ENCODE measurements at regions not wholly inside any gene's neighbourhood (a gene's known extent, or its start where the extent isn't known, plus 50 kb on each side); places are given as distances from the start of the nearest gene placed in this dataset.

- no peak for DNase-seq (ENCODE audit: extremely low read depth in 1 of 2, low read depth in 1 of 2)
Observed at GRCh38 chr20:53838311-53838868, 232.0 kb downstream of the BCAS1 start.

GRCh38 chr20:53837126-53837826, 233.1 kb downstream of the BCAS1 start:
- no peak for DNase-seq (ENCODE audit: extremely low read depth in 1 of 2, low read depth in 1 of 2)

GRCh38 chr20:53834749-53835148, 235.6 kb downstream of the BCAS1 start:
- no peak for DNase-seq (ENCODE audit: extremely low read depth in 1 of 2, low read depth in 1 of 2)

GRCh38 chr20:53834062-53834442, 236.3 kb downstream of the BCAS1 start:
- no peak for DNase-seq (ENCODE audit: extremely low read depth in 1 of 2, low read depth in 1 of 2)

- DNase-seq (ENCODE audit: extremely low read depth in 1 of 2, low read depth in 1 of 2), result no peak
Observed at GRCh38 chr20:53833333-53834061, 236.9 kb downstream of the BCAS1 start.

- no peak for DNase-seq (ENCODE audit: extremely low read depth in 1 of 2, low read depth in 1 of 2)
Observed at GRCh38 chr20:53832499-53832898, 237.9 kb downstream of the BCAS1 start.

- no peak for DNase-seq (ENCODE audit: extremely low read depth in 1 of 2, low read depth in 1 of 2)
Observed at GRCh38 chr20:53831812-53832211, 238.2 kb upstream of the ZNF217 start.

- no peak for DNase-seq (ENCODE audit: extremely low read depth in 1 of 2, low read depth in 1 of 2)
Observed at GRCh38 chr20:53831228-53831627, 237.6 kb upstream of the ZNF217 start.

GRCh38 chr20:53829724-53830521, 236.3 kb upstream of the ZNF217 start:
- DNase-seq (ENCODE audit: extremely low read depth in 1 of 2, low read depth in 1 of 2), result no peak

- no peak for DNase-seq (ENCODE audit: extremely low read depth in 1 of 2, low read depth in 1 of 2)
Observed at GRCh38 chr20:53829255-53829723, 235.7 kb upstream of the ZNF217 start.

- DNase-seq (ENCODE audit: extremely low read depth in 1 of 2, low read depth in 1 of 2), result no peak
Observed at GRCh38 chr20:53828682-53829254, 235.1 kb upstream of the ZNF217 start.

- DNase-seq (ENCODE audit: extremely low read depth in 1 of 2, low read depth in 1 of 2), result no peak
Observed at GRCh38 chr20:53828088-53828681, 234.5 kb upstream of the ZNF217 start.

- no peak for DNase-seq (ENCODE audit: extremely low read depth in 1 of 2, low read depth in 1 of 2)
Observed at GRCh38 chr20:53827292-53828087, 233.9 kb upstream of the ZNF217 start.

GRCh38 chr20:53826597-53827291, 233.1 kb upstream of the ZNF217 start:
- no peak for DNase-seq (ENCODE audit: extremely low read depth in 1 of 2, low read depth in 1 of 2)

GRCh38 chr20:53826090-53826489, 232.5 kb upstream of the ZNF217 start:
- DNase-seq (ENCODE audit: extremely low read depth in 1 of 2, low read depth in 1 of 2), result no peak

GRCh38 chr20:53825282-53825681, 231.6 kb upstream of the ZNF217 start:
- no peak for DNase-seq (ENCODE audit: extremely low read depth in 1 of 2, low read depth in 1 of 2)

- no peak for DNase-seq (ENCODE audit: extremely low read depth in 1 of 2, low read depth in 1 of 2)
Observed at GRCh38 chr20:53824779-53825178, 231.1 kb upstream of the ZNF217 start.

- no peak for DNase-seq (ENCODE audit: extremely low read depth in 1 of 2, low read depth in 1 of 2)
Observed at GRCh38 chr20:53823121-53823764, 229.6 kb upstream of the ZNF217 start.

- no peak for DNase-seq (ENCODE audit: extremely low read depth in 1 of 2, low read depth in 1 of 2)
Observed at GRCh38 chr20:53822534-53822933, 228.9 kb upstream of the ZNF217 start.
